ENCODE measurements at regions not wholly inside any gene's neighbourhood (a gene's known extent, or its start where the extent isn't known, plus 50 kb on each side); places are given as distances from the start of the nearest gene placed in this dataset.

- no peak for DNase-seq (ENCODE audit: low read depth)
Measured at GRCh38 chr13:43984292-43984691, 104.6 kb downstream of the LACC1 start.

DNA sequence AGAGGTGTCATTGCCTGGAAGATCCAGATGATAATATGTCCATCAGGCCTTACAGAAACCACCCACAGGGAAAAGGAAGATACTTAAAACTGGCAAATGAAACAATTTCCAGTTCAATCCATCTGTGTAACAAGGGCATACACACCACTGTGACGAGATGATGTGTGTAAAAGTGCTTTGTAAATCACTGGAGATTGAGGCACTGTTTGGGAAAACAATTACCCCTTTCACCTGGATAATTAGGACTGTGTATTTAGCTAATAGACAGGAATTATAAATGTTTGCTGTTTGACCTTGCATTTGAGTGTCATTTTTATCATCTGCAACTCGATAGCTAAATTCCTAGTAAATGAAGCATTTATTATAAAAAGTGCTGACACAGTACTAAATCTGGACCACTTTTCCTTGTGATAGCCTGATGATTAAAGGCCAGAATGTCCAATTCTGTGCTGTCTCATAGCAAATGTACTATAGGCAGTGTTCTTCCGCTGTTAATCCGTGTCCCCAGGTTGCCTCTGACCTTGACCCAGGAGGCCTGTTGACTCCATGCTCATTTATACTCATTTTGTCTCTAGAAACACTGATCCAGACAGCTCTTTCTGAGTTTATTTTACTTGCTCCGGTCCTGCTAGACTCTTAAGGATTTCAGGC, 105.8 kb downstream of the LACC1 start:
- no peak for DNase-seq (ENCODE audit: low read depth)

GRCh38 chr13:43986421-43986981, 106.8 kb downstream of the LACC1 start:
- peak; percentile 16 for DNase-seq (ENCODE audit: low read depth)

GRCh38 chr13:43988302-43988701, 108.6 kb downstream of the LACC1 start:
- DNase-seq (ENCODE audit: low read depth), result peak; percentile 22

- no peak for DNase-seq (ENCODE audit: low read depth)
Measured at GRCh38 chr13:43990021-43990420, 110.3 kb downstream of the LACC1 start.

DNA sequence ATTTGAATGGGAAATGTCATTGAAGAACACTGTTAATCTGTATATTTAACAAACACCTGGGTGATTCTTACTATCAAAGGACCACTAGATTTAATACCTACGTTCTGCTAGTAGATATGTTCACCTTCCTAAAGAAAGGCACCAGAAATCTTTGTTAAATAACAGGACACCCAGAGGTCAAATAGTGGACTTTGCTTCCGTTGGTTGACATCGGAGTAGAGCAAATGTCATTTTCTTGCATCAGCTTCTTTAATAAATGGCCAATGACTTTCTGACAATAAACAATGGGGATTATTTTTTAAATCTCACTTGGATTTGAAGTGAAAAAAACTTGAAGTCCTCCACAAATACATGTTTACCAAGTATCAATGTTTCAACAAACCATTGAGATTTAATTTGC, 111.1 kb downstream of the LACC1 start:
- DNase-seq (ENCODE audit: low read depth), result no peak

DNA sequence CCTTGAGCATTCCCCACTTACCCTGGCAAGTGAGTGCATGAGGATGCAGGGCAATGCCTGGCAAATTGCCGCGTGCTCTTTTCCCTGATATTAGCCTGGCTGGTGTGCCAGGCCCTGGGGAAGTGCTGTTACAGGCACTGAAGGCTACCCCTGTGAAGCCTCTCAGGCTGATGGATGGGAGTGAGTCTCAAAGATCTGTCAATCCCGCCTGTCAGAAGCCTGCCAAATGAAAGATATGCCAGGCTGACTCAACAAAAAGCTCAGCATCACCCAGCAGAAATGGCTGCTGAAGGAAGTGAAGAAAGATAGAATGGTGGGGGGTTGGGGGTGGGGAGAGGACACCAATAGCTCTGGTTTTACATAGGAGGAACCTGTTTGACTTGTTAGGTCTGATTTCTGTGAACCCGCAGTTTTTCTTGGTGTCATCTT, 112.1 kb downstream of the LACC1 start:
- no peak for DNase-seq (ENCODE audit: low read depth)

DNA sequence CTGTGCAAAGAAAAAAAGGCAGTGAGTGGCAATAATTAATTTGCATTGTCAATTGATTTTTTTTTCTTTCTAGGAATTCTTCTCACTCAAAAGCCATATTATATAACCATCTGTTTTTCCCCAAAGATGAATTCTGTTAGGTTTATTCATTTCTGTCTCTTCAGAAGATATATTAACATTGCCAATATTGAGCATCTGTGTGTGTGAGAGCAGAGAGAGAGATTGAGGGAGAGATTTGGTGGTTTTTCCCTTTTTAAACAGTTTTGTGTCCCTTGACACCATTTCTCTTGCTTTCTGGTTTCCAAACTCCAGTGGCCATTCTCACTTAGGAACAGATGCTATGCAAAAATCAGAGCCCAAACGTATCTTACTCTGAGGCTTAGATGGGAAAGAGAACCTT, 112.5 kb downstream of the LACC1 start:
- DNase-seq (ENCODE audit: low read depth), result no peak

GRCh38 chr13:43994999-43995859, 115.5 kb downstream of the LACC1 start:
- no peak for DNase-seq (ENCODE audit: low read depth)

GRCh38 chr13:43996221-43996620, 116.5 kb downstream of the LACC1 start:
- DNase-seq (ENCODE audit: low read depth), result no peak

DNA sequence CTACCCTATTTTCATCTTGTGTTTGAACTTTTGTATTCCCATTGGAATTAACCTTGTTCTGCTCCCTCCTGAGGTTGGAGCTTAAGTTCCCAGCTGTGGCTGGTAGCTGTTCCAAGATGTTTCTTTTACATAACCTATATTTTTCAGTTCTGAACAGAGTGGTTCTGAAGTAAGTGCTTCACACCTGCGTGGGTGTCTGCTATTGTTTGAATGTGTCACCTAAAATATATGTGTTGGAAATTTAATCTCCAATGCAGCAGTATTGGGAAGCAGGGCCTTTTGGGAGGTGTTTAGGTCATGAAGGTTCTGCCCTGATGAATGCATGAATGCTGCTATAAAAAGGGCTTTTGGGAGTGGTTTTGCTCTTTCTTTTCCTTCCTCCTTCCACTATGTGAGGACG, 123.8 kb downstream of the LACC1 start:
- DNase-seq (ENCODE audit: low read depth), result no peak

DNA sequence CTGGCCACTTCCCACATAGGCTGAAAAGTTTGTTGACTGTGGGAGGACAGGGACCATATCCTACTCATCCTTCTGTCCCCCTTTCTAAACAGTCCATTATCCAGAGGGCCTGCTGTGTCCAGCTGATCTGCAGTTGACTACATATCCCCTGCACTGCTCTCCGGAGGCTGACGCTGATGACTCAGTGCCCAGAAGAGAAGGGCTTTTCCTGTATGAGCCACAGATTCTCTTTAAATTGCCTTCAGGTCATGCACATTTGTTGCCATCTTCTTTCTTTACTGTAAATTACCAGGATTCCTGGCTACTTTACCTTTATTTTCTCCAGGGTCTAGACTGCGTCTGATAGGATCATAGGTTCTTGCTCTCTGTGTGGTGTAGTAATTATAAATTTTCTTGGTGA, 125.2 kb downstream of the LACC1 start:
- DNase-seq (ENCODE audit: low read depth), result peak; percentile 76

GRCh38 chr13:44007451-44007850, 127.7 kb downstream of the LACC1 start:
- DNase-seq (ENCODE audit: low read depth), result no peak

- peak; percentile 72 for DNase-seq (ENCODE audit: low read depth)
Measured at GRCh38 chr13:44011036-44011435, 131.3 kb downstream of the LACC1 start.

DNA sequence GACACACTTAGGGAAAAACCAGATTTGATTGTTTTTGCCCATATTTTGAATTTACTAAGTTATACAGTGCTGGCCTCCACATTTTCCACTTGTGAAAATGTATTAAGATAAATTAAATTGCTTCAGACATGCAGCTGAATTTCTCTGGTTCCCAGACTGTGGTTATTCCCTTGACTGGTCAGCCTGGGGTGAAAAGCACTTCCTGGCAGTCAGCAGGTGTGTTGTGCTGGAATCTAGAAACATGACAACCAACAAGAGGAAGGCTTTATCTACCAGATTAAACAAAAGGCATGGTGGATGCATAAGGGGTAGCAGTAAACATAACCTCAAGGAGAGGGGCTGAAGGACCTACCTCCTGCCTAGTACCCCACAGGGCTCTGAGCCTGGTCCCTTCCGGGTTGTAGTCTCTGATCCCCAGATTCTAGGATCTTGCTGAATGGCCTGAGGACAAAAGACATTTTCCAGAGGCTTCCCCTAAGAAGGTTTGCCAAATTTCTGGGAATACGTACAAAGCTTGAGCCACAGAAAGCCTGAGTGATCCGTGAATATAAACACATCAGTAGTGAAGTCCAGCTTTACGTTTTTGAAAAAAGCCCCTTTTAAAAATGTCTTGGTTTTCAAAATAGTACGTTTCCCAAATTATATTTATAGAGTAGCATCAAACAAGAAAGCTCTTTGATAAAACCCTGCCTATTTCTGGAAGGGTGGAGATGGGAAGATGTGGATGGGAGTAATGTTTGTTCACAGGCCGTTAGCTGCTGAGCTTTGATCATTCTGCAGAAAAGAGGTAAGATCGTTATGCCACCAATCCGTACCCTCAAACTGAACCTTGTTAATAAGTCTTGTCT, 133.4 kb downstream of the LACC1 start:
- DNase-seq (ENCODE audit: low read depth), result peak; percentile 55

- peak; percentile 79 for DNase-seq (ENCODE audit: low read depth)
Measured at GRCh38 chr13:44013758-44014291, 134.1 kb downstream of the LACC1 start.

DNA sequence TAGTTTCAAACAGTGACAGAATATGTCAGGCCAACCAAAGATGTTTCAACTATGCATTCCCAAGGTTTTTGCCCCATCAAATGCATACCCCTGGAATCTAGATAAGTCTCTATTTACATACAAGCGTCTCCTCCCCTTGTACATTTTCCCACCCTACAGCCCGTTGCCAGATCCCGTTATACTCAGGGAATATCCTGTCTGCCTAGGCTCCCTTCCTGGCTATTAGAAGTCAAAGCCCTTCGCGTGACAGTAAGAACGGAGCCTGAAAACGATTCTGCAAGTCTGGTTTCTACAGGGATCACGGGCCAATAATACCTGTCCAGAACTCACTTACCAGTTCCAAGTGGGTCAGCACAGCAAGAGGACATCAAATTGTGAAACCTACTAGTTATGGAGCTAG, 134.8 kb downstream of the LACC1 start:
- no peak for DNase-seq (ENCODE audit: low read depth)

GRCh38 chr13:44015118-44015517, 135.4 kb downstream of the LACC1 start:
- DNase-seq (ENCODE audit: low read depth), result no peak

DNA sequence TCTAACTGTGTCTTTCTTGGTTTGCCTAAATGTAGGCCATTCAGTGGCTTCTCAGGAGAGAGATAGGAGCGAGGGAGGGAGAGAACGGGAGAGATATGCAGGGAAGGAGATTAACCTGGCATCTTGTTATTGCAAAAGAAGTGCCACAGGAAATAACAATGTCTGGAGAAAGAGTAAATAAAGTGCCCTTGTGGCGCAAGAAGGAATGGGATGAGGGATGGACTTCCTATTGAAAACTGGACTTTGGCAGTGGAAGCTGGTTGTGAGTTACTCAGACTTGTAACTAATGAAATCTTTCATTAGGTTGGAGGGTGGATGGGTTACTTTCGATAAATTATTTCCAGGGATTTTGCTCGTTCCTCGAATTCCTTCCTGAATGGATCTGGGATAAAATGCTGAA, 136.1 kb downstream of the LACC1 start:
- peak; percentile 8 for DNase-seq (ENCODE audit: low read depth)

GRCh38 chr13:44017756-44018309, 138.1 kb downstream of the LACC1 start:
- DNase-seq (ENCODE audit: low read depth), result no peak

DNA sequence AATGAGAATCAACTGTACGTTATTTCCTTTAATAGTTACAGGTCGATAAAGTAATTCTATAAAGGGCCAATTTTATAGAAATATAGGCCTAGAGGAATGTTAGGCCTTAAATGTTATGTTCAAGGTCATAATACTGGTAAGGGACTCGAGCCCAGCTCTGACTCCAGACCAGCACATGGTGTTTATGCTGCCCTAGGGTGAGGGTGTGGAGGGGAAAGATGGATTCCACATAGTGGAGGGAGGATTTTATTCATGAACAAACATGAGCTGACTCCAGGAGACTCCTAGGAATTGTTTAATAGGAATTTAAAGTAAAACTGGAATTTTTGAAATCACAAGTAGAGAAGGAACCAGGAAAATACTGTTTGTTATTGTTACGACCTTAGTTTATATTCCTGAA, 139.9 kb downstream of the LACC1 start:
- DNase-seq (ENCODE audit: low read depth), result no peak
